Retinal pigment epithelial cell (primary cell): ENCODE measurements at regions not wholly inside any gene's neighbourhood (a gene's known extent, or its start where the extent isn't known, plus 50 kb on each side); places are given as distances from the start of the nearest gene placed in this dataset.

Experiments
- DNase-seq: peaks from one replicate; pipeline ENCODE4 v3.0.0-alpha.2; 2010; ENCODE audit warnings: low read depth
- H3K4me3 ChIP-seq: 2 replicates; pipeline ENCODE4 v1.5.1; 2011; ENCODE audit warnings: mild to moderate bottlenecking, low read length, control low read depth, moderate library complexity
- CTCF ChIP-seq: conservative IDR thresholded peaks from 2 replicates; pipeline ENCODE4 v1.5.1; 2011; ENCODE audit warnings: low read depth, low read length, control low read depth, inconsistent platforms

- no peak overlapping the region for H3K4me3 ChIP-seq
- no peak for TF ChIP-seq CTCF
These were observed 127.3 kb upstream of the NYAP2 start for GRCh38 chr2:225272173-225272572.

GRCh38 chr2:225270861-225271260, 128.6 kb upstream of the NYAP2 start:
- peak; percentile 35 for TF ChIP-seq CTCF
- peak; percentile 62 for DNase-seq
- H3K4me3 ChIP-seq = no peak overlapping the region

More at GRCh38 chr2:225272173-225272572, 127.3 kb upstream of the NYAP2 start:
- no peak for DNase-seq

- no peak overlapping the region for H3K4me3 ChIP-seq
- no peak for TF ChIP-seq CTCF
- DNase-seq = no peak
These were observed 129.5 kb upstream of the NYAP2 start for GRCh38 chr2:225270053-225270452.

GRCh38 chr2:225254363-225254762, 145.1 kb upstream of the NYAP2 start:
- H3K4me3 ChIP-seq = no peak overlapping the region
- TF ChIP-seq CTCF = no peak
- DNase-seq = peak; percentile 52

GRCh38 chr2:225244933-225245332, 154.6 kb upstream of the NYAP2 start:
- no peak overlapping the region for H3K4me3 ChIP-seq
- DNase-seq = no peak
- no peak for TF ChIP-seq CTCF

- no peak for DNase-seq
- no peak for TF ChIP-seq CTCF
- no peak overlapping the region for H3K4me3 ChIP-seq
These were observed 162.7 kb upstream of the NYAP2 start for GRCh38 chr2:225236769-225237323.

- no peak for DNase-seq
- no peak overlapping the region for H3K4me3 ChIP-seq
- TF ChIP-seq CTCF = no peak
These were observed 166.3 kb upstream of the NYAP2 start for GRCh38 chr2:225233234-225233633.
